ENCODE measurements at regions not wholly inside any gene's neighbourhood (a gene's known extent, or its start where the extent isn't known, plus 50 kb on each side); places are given as distances from the start of the nearest gene placed in this dataset.
"Not testable (repeated sequence)": the region's sequence is repeated elsewhere in the genome, so short reads cannot be mapped to it uniquely, and the experiment has no call there.

DNA sequence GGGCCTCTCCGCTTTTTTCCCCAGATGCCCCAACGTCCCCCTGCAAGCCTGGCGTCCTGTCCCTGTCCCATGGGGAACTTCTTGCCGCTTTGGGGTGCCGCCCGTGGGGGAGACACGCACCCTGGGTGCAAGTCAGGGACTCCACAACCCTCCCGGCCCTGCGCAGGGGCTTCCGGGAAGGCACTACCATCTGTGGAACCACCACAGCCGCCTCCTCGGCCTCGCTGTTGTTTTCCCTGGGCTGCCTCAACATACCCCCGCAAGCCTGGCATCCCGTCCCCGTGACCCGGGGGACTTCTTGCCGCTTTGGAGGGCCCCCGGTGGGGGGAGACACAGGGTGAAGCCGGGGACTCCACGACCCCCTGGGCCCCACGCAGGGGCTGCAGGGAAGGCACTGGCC is 238.4 kb downstream of the TUBA3C start:
- no peaks in the 10 kb centered on the region for H3K36me3 Mint-ChIP-seq (ENCODE audit: low read depth)
- H3K9me3 Mint-ChIP-seq = no peaks in the 10 kb centered on the region
- no peak overlapping the region for H3K4me3 Mint-ChIP-seq
- H3K27me3 Mint-ChIP-seq (ENCODE audit: low read depth) = no peaks in the 10 kb centered on the region
- H3K27ac Mint-ChIP-seq = no peak overlapping the region
- H3K4me1 Mint-ChIP-seq (ENCODE audit: low read depth) = no peaks in the 10 kb centered on the region

GRCh38 chr13:18936104-18936503 is 245.5 kb downstream of the TUBA3C start:
- Mint-ChIP-seq H3K4me1 (ENCODE audit: low read depth) (no peaks in the 10 kb centered on the region), H3K36me3 (ENCODE audit: low read depth) (no peaks in the 10 kb centered on the region), H3K27me3 (ENCODE audit: low read depth) (no peaks in the 10 kb centered on the region), H3K27ac (no peak overlapping the region), H3K4me3 (no peak overlapping the region), H3K9me3 (no peaks in the 10 kb centered on the region)

GRCh38 chr13:18921063-18921462 is 260.6 kb downstream of the TUBA3C start:
- Mint-ChIP-seq H3K9me3 (no peaks in the 10 kb centered on the region), H3K4me3 (no peak overlapping the region), H3K27me3 (ENCODE audit: low read depth) (no peaks in the 10 kb centered on the region), H3K36me3 (ENCODE audit: low read depth) (no peaks in the 10 kb centered on the region), H3K4me1 (ENCODE audit: low read depth) (no peaks in the 10 kb centered on the region), H3K27ac (no peak overlapping the region)

DNA sequence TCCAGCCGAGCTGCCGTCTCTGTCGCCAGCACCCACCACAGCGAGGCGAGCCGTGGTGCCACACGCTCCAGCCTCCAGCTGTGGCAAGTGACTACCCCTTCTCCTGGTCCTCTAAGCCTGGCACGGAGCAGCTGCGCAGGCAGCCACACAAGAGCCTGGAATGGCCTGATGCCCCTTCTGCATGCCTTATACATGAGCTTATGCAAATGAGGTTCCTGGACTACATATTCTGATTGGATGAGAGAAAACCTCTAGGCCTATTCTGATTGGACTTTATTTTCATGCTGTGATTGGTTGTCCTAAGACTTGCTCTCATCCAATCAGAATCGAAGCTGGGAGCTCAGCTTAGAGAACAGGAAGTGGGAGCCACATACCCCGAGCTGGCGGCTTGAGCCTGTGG is 276.5 kb downstream of the TUBA3C start:
- H3K4me3 Mint-ChIP-seq; H3K4me1 Mint-ChIP-seq (ENCODE audit: low read depth); H3K27me3 Mint-ChIP-seq (ENCODE audit: low read depth); H3K36me3 Mint-ChIP-seq (ENCODE audit: low read depth); H3K27ac Mint-ChIP-seq: not testable (repeated sequence)
- peaks cover 41% of the 10 kb centered on the region for H3K9me3 Mint-ChIP-seq

- not testable (repeated sequence) for H3K9me3 Mint-ChIP-seq; H3K27ac Mint-ChIP-seq; H3K4me3 Mint-ChIP-seq; H3K27me3 Mint-ChIP-seq (ENCODE audit: low read depth); H3K36me3 Mint-ChIP-seq (ENCODE audit: low read depth); H3K4me1 Mint-ChIP-seq (ENCODE audit: low read depth)
Measured at GRCh38 chr13:18895411-18895810, 286.2 kb downstream of the TUBA3C start.

- not testable (repeated sequence) for H3K27me3 Mint-ChIP-seq (ENCODE audit: low read depth); H3K4me1 Mint-ChIP-seq (ENCODE audit: low read depth); H3K27ac Mint-ChIP-seq; H3K4me3 Mint-ChIP-seq; H3K36me3 Mint-ChIP-seq (ENCODE audit: low read depth)
- peaks cover 11% of the 10 kb centered on the region for H3K9me3 Mint-ChIP-seq
Measured at GRCh38 chr13:18891242-18891641, 290.4 kb downstream of the TUBA3C start.

GRCh38 chr13:18874875-18875789 is 306.5 kb downstream of the TUBA3C start:
- H3K4me3 Mint-ChIP-seq; H3K27me3 Mint-ChIP-seq (ENCODE audit: low read depth); H3K27ac Mint-ChIP-seq; H3K4me1 Mint-ChIP-seq (ENCODE audit: low read depth); H3K9me3 Mint-ChIP-seq; H3K36me3 Mint-ChIP-seq (ENCODE audit: low read depth): not testable (repeated sequence)

- H3K36me3 Mint-ChIP-seq (ENCODE audit: low read depth); H3K4me1 Mint-ChIP-seq (ENCODE audit: low read depth); H3K9me3 Mint-ChIP-seq; H3K4me3 Mint-ChIP-seq; H3K27me3 Mint-ChIP-seq (ENCODE audit: low read depth); H3K27ac Mint-ChIP-seq: not testable (repeated sequence)
Measured at GRCh38 chr13:18870557-18870956, 311.1 kb downstream of the TUBA3C start.

- not testable (repeated sequence) for H3K4me3 Mint-ChIP-seq; H3K27ac Mint-ChIP-seq; H3K36me3 Mint-ChIP-seq (ENCODE audit: low read depth); H3K4me1 Mint-ChIP-seq (ENCODE audit: low read depth); H3K27me3 Mint-ChIP-seq (ENCODE audit: low read depth); H3K9me3 Mint-ChIP-seq
Measured at GRCh38 chr13:18869365-18869764, 312.3 kb downstream of the TUBA3C start.

- not testable (repeated sequence) for H3K27me3 Mint-ChIP-seq (ENCODE audit: low read depth); H3K27ac Mint-ChIP-seq; H3K9me3 Mint-ChIP-seq; H3K36me3 Mint-ChIP-seq (ENCODE audit: low read depth); H3K4me1 Mint-ChIP-seq (ENCODE audit: low read depth); H3K4me3 Mint-ChIP-seq
Measured at GRCh38 chr13:18837986-18838629, 343.5 kb downstream of the TUBA3C start.

GRCh38 chr13:18837179-18837745 is 344.4 kb downstream of the TUBA3C start:
- not testable (repeated sequence) for H3K4me3 Mint-ChIP-seq; H3K9me3 Mint-ChIP-seq; H3K36me3 Mint-ChIP-seq (ENCODE audit: low read depth); H3K4me1 Mint-ChIP-seq (ENCODE audit: low read depth); H3K27me3 Mint-ChIP-seq (ENCODE audit: low read depth); H3K27ac Mint-ChIP-seq

GRCh38 chr13:18836371-18837178 is 345.0 kb downstream of the TUBA3C start:
- not testable (repeated sequence) for H3K27me3 Mint-ChIP-seq (ENCODE audit: low read depth); H3K27ac Mint-ChIP-seq; H3K36me3 Mint-ChIP-seq (ENCODE audit: low read depth); H3K9me3 Mint-ChIP-seq; H3K4me1 Mint-ChIP-seq (ENCODE audit: low read depth); H3K4me3 Mint-ChIP-seq

DNA sequence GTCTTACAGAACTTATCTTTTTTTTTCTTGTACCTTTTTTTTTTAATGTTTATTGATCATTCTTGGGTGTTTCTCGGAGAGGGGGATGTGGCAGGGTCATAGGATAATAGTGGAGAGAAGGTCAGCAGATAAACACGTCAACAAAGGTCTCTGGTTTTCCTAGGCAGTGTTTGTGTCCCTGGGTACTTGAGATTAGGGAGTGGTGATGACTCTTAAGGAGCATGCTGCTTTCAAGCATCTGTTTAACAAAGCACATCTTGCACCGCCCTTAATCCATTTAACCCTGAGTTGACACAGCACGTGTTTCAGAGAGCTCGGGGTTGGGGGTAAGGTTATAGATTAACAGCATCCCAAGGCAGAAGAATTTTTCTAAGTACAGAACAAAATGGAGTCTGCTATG is 345.9 kb downstream of the TUBA3C start:
- H3K36me3 Mint-ChIP-seq (ENCODE audit: low read depth); H3K27ac Mint-ChIP-seq; H3K27me3 Mint-ChIP-seq (ENCODE audit: low read depth); H3K4me3 Mint-ChIP-seq; H3K9me3 Mint-ChIP-seq; H3K4me1 Mint-ChIP-seq (ENCODE audit: low read depth): not testable (repeated sequence)

- not testable (repeated sequence) for H3K4me3 Mint-ChIP-seq; H3K4me1 Mint-ChIP-seq (ENCODE audit: low read depth); H3K27me3 Mint-ChIP-seq (ENCODE audit: low read depth); H3K27ac Mint-ChIP-seq; H3K36me3 Mint-ChIP-seq (ENCODE audit: low read depth); H3K9me3 Mint-ChIP-seq
Measured at GRCh38 chr13:18824678-18825077, 356.9 kb downstream of the TUBA3C start.

Measured in T-helper 1 cell treated with Interleukin-12 subunit alpha and Interleukin-12 subunit beta and Interleukin-4 antibody, amounts not matched to agents 30 μg/mL and 1 μg/mL, for 36 hours (primary cell).